ENCODE measurements at regions not wholly inside any gene's neighbourhood (a gene's known extent, or its start where the extent isn't known, plus 50 kb on each side); places are given as distances from the start of the nearest gene placed in this dataset.

DNA sequence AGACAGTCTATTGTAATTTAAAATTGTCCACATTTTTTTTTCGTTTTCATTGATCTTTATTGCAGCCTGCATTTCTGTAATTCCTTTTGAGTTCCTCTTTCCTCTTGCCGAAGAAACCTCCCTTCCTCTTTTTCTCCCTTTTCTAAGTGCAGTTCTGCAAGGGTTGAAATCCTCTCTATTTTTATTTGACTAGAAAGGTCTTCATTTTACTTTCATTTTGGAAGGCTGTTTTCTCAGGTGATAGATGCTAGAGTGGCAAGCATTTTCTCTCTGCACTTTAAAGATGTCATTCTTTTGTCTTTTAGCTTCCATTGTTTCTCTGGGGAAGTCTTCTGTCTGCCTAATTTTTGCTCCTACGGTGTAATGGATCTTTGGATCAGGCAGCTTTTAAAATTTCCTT lies 248.5 kb downstream of the SMARCA2 start:
- DNase-seq (ENCODE audit: low spot score in 2 of 2), result no peak
- 53% methylated on average over 3 of the region's 3 CpGs for WGBS
- Histone ChIP-seq H3K4me3 (no peak overlapping the region), H3K4me1 (peaks cover 15% of the 10 kb centered on the region), H3K36me3 (no peaks in the 10 kb centered on the region), H3K9me3 (no peaks in the 10 kb centered on the region), H3K27ac (no peak overlapping the region), H3K27me3 (no peaks in the 10 kb centered on the region)
- TF ChIP-seq EP300 (IDR thresholded peaks at IDR 0.05), result no peak
- TF ChIP-seq POLR2AphosphoS5 (IDR thresholded peaks at IDR 0.05), result no peak

DNA sequence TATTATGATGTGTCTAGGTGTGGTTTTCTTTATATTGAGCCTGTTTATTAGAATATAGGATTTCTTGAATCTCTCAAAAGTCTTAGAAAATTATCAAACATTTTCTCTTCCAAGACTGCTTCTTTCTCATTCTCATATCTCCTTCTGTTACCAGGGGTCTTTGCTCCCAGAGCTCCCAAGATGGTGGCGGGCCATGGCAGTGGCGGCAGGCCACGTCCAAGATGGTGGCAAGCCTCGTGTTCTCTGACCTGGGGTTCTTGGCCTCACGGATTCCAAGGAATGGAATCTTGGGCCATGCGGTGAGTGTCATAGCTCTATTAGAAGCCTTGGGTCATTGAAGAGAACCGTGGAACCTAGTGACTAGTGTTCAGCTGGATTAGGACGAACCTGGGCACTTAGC lies 248.9 kb downstream of the SMARCA2 start:
- Histone ChIP-seq H3K4me3 (no peak overlapping the region), H3K9me3 (no peaks in the 10 kb centered on the region), H3K27me3 (no peaks in the 10 kb centered on the region), H3K36me3 (no peaks in the 10 kb centered on the region), H3K27ac (no peak overlapping the region), H3K4me1 (peaks cover 15% of the 10 kb centered on the region)
- DNase-seq (ENCODE audit: low spot score in 2 of 2), result no peak
- TF ChIP-seq EP300 (IDR thresholded peaks at IDR 0.05) (no peak), POLR2A (IDR thresholded peaks at IDR 0.05) (no peak), POLR2AphosphoS5 (IDR thresholded peaks at IDR 0.05) (no peak)
- TF ChIP-seq, protein P1, sequence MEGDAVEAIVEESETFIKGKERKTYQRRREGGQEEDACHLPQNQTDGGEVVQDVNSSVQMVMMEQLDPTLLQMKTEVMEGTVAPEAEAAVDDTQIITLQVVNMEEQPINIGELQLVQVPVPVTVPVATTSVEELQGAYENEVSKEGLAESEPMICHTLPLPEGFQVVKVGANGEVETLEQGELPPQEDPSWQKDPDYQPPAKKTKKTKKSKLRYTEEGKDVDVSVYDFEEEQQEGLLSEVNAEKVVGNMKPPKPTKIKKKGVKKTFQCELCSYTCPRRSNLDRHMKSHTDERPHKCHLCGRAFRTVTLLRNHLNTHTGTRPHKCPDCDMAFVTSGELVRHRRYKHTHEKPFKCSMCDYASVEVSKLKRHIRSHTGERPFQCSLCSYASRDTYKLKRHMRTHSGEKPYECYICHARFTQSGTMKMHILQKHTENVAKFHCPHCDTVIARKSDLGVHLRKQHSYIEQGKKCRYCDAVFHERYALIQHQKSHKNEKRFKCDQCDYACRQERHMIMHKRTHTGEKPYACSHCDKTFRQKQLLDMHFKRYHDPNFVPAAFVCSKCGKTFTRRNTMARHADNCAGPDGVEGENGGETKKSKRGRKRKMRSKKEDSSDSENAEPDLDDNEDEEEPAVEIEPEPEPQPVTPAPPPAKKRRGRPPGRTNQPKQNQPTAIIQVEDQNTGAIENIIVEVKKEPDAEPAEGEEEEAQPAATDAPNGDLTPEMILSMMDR (IDR thresholded peaks at IDR 0.05), result no peak
- WGBS, result 99% methylated on average over 8 of the region's 8 CpGs

GRCh38 chr9:2267181-2267745 lies 252.1 kb downstream of the SMARCA2 start:
- TF ChIP-seq, protein P1 (IDR thresholded peaks at IDR 0.05), result no peak
- TF ChIP-seq POLR2AphosphoS5 (IDR thresholded peaks at IDR 0.05), result no peak
- TF ChIP-seq POLR2A (IDR thresholded peaks at IDR 0.05), result no peak
- TF ChIP-seq EP300 (IDR thresholded peaks at IDR 0.05), result no peak

GRCh38 chr9:2269778-2270177 lies 254.6 kb downstream of the SMARCA2 start:
- 58% methylated on average over 3 of the region's 3 CpGs for WGBS
- TF ChIP-seq POLR2AphosphoS5 (IDR thresholded peaks at IDR 0.05) (no peak), EP300 (IDR thresholded peaks at IDR 0.05) (no peak), POLR2A (IDR thresholded peaks at IDR 0.05) (no peak)
- TF ChIP-seq, protein P1 (IDR thresholded peaks at IDR 0.05), result no peak
- Histone ChIP-seq H3K4me1 (peaks cover 2% of the 10 kb centered on the region), H3K27me3 (no peaks in the 10 kb centered on the region), H3K9me3 (no peaks in the 10 kb centered on the region), H3K27ac (no peak overlapping the region), H3K36me3 (no peaks in the 10 kb centered on the region), H3K4me3 (no peak overlapping the region)
- DNase-seq (ENCODE audit: low spot score in 2 of 2), result no peak

More at GRCh38 chr9:2267181-2267745, 252.1 kb downstream of the SMARCA2 start:
- no peaks in the 10 kb centered on the region for H3K36me3 ChIP-seq
- no peaks in the 10 kb centered on the region for H3K27me3 ChIP-seq
- no peaks in the 10 kb centered on the region for H3K9me3 ChIP-seq
- no peak for DNase-seq (ENCODE audit: low spot score in 2 of 2)
- WGBS, result 69% methylated on average over 7 of the region's 7 CpGs
- H3K27ac ChIP-seq, result no peak overlapping the region
- no peak overlapping the region for H3K4me3 ChIP-seq
- peaks cover 6% of the 10 kb centered on the region for H3K4me1 ChIP-seq

- H3K4me3 ChIP-seq, result no peak overlapping the region
- H3K27me3 ChIP-seq, result no peaks in the 10 kb centered on the region
- TF ChIP-seq POLR2A (IDR thresholded peaks at IDR 0.05), result no peak
- TF ChIP-seq EP300 (IDR thresholded peaks at IDR 0.05), result no peak
- TF ChIP-seq, protein P1 (IDR thresholded peaks at IDR 0.05), result no peak
- no peak for TF ChIP-seq POLR2AphosphoS5 (IDR thresholded peaks at IDR 0.05)
- no peaks in the 10 kb centered on the region for H3K36me3 ChIP-seq
- DNase-seq (ENCODE audit: low spot score in 2 of 2), result no peak
- 80% methylated on average over 5 of the region's 5 CpGs for WGBS
- no peak overlapping the region for H3K27ac ChIP-seq
- no peaks in the 10 kb centered on the region for H3K9me3 ChIP-seq
- H3K4me1 ChIP-seq, result peaks cover 2% of the 10 kb centered on the region
Observed at GRCh38 chr9:2270565-2270964, 255.4 kb downstream of the SMARCA2 start.

GRCh38 chr9:2271426-2271825 lies 256.3 kb downstream of the SMARCA2 start:
- TF ChIP-seq POLR2AphosphoS5 (IDR thresholded peaks at IDR 0.05) (no peak), POLR2A (IDR thresholded peaks at IDR 0.05) (no peak), EP300 (IDR thresholded peaks at IDR 0.05) (no peak)
- TF ChIP-seq, protein P1 (IDR thresholded peaks at IDR 0.05), result no peak
- Histone ChIP-seq H3K27ac (no peak overlapping the region), H3K9me3 (no peaks in the 10 kb centered on the region), H3K4me1 (peaks cover 2% of the 10 kb centered on the region), H3K27me3 (no peaks in the 10 kb centered on the region), H3K4me3 (no peak overlapping the region), H3K36me3 (no peaks in the 10 kb centered on the region)
- WGBS, result 32% methylated on average over 4 of the region's 4 CpGs
- DNase-seq (ENCODE audit: low spot score in 2 of 2), result no peak
